ENCODE measurements at regions not wholly inside any gene's neighbourhood (a gene's known extent, or its start where the extent isn't known, plus 50 kb on each side); places are given as distances from the start of the nearest gene placed in this dataset.
"Not testable (repeated sequence)": the region's sequence is repeated elsewhere in the genome, so short reads cannot be mapped to it uniquely, and the experiment has no call there.

DNA sequence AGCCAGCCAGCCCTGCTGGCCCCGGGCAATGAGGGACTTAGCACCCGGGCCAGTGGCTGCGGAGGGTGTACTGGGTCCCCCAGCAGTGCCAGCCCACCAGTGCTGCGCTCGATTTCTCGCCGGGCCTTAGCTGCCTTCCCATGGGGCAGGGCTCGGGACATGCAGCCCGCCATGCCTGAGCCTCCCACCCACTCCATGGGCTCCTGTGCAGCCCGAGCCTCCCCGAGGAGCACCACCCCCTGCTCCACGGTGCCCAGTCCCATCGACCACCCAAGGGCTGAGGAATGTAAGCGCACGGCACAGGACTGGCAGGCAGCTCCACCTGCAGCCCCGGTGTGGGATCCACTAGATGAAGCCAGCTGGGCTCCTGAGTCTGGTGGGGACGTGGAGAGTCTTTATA, 72.5 kb upstream of the STARD13 start:
- TF ChIP-seq, protein P1, sequence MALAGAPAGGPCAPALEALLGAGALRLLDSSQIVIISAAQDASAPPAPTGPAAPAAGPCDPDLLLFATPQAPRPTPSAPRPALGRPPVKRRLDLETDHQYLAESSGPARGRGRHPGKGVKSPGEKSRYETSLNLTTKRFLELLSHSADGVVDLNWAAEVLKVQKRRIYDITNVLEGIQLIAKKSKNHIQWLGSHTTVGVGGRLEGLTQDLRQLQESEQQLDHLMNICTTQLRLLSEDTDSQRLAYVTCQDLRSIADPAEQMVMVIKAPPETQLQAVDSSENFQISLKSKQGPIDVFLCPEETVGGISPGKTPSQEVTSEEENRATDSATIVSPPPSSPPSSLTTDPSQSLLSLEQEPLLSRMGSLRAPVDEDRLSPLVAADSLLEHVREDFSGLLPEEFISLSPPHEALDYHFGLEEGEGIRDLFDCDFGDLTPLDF (CRISPR knock-in tag; IDR thresholded peaks at IDR 0.05) = not testable (repeated sequence)
- TF ChIP-seq, protein P2, sequence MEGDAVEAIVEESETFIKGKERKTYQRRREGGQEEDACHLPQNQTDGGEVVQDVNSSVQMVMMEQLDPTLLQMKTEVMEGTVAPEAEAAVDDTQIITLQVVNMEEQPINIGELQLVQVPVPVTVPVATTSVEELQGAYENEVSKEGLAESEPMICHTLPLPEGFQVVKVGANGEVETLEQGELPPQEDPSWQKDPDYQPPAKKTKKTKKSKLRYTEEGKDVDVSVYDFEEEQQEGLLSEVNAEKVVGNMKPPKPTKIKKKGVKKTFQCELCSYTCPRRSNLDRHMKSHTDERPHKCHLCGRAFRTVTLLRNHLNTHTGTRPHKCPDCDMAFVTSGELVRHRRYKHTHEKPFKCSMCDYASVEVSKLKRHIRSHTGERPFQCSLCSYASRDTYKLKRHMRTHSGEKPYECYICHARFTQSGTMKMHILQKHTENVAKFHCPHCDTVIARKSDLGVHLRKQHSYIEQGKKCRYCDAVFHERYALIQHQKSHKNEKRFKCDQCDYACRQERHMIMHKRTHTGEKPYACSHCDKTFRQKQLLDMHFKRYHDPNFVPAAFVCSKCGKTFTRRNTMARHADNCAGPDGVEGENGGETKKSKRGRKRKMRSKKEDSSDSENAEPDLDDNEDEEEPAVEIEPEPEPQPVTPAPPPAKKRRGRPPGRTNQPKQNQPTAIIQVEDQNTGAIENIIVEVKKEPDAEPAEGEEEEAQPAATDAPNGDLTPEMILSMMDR (IDR thresholded peaks at IDR 0.05) = not testable (repeated sequence)
- TF ChIP-seq, protein P3, sequence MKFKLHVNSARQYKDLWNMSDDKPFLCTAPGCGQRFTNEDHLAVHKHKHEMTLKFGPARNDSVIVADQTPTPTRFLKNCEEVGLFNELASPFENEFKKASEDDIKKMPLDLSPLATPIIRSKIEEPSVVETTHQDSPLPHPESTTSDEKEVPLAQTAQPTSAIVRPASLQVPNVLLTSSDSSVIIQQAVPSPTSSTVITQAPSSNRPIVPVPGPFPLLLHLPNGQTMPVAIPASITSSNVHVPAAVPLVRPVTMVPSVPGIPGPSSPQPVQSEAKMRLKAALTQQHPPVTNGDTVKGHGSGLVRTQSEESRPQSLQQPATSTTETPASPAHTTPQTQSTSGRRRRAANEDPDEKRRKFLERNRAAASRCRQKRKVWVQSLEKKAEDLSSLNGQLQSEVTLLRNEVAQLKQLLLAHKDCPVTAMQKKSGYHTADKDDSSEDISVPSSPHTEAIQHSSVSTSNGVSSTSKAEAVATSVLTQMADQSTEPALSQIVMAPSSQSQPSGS (CRISPR knock-in tag; IDR thresholded peaks at IDR 0.05; ENCODE audit: borderline replicate concordance, low read depth) = not testable (repeated sequence)
